HG03135 (cell line): ENCODE measurements at regions not wholly inside any gene's neighbourhood (a gene's known extent, or its start where the extent isn't known, plus 50 kb on each side); places are given as distances from the start of the nearest gene placed in this dataset.

Source experiments
- ATAC-seq: cut with Tn5 transposase; IDR thresholded peaks from one replicate; pipeline ENCODE4 v1.9.1; 2021; ENCODE audit warnings: mild to moderate bottlenecking, moderate library complexity; ENCODE audit not compliant: unreplicated experiment

DNA sequence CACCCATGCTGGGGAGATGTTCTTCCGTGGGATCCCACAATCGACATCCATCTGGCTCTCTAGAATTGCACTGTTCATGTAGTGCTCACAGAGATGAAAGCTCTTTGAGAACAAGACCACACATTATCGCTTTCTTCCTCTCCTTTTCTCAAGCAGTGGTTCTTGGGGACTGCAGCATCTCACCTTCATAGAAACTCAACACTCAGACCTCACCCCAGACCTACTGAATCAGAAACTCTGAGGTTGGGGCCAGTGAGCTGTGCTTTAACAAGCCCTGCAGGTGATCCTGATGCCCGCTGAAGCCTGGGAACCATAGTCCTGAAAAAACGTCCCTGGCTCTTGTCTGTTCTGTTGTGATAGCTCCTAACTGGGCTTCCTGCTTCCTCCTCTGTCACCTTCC is 251.3 kb upstream of the FGGY start:
- ATAC-seq = no peak

DNA sequence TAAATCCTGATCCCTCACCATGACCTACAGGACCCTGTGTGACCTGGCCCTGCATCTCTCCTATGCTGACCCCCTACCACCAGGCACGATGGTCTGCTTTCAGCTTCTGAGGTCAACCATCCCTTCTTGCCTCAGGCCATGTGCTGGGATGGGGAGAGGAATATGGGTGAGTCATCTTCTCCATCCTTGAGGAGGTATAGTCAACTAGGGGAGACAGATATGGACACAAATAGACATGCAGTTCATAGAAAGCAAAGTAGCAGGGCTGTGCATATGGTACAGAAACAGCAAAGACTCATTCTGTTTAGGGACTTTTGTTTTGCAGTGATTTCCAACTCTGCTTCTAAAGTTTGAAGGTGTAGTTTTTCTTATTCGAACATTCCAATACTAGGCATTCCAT is 250.8 kb upstream of the FGGY start:
- no peak for ATAC-seq

DNA sequence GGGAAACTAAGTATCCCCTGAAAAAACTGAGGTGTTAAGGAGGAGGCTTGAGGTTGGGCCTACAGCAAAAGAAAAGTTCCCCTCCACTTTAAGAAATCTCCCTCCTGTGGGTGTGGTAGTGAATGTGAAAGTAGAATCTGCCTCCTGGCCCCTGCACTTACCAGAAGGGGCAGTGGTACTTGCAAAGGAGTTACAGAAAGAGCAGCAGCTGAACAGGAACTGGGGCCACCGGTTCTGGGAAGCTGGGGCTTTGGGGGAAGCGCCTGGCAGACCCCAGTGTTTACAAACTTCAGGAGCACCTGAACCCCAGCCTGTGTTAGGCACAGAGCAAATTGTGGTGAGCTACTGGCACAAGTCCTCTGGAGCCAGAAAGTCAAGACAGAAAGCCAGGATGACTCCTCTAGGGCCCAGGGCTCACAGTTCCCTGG is 250.2 kb upstream of the FGGY start:
- peak; percentile 94 for ATAC-seq

DNA sequence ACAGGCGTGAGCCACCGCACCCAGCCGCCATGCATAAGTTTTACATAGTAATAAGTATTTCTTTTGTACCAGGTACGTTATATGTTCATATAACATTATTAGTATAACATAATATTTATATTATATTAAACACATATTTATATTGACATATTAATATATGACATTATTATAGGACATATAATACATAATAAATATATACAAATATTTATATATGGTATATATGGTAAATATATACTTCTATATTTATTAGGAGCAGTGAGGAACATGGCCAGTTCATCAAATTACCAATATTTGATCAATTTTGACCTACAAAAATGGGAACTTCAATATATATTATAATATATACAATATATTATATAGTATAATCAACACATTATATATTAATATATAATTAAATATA is 245.9 kb upstream of the FGGY start:
- no peak for ATAC-seq

DNA sequence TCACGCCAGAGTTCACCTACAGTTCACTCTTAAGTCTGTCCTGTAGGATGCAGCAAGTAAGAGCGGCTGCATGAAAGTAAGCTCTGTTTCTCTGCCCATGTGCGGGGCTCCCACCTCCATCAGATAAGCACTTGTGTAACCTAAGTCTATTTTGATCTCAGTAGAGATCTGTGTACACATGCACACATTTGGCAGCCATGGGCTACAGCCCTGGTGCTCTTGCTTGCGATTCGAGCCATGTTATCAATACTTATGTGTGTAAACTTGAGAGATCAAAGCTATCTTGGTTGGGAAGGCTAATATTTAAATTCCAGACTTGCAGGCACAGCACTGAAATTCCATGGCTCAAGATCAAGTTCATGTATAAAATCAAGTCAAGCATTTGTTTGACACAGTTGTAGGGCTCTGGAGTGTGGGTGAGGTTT is 244.7 kb upstream of the FGGY start:
- no peak for ATAC-seq

DNA sequence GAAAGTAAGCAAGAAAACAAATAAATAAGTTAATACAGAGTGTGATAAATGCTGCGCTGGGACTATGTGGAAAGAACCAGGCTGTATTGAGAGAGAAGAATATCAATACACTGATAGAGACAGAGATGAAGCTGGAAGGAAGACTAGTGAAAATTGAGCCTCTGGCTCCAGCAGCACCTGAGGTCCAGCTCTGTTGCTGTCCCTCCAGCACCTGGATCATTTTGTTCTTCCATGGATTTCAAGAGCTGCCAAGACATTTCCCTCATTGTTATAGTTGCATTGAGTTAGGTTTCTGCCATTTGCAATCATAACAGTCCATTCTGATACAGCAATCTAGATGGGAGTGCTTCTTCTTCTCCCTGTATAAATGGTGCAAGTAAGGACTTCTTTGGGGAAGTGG is 242.7 kb upstream of the FGGY start:
- ATAC-seq = no peak

DNA sequence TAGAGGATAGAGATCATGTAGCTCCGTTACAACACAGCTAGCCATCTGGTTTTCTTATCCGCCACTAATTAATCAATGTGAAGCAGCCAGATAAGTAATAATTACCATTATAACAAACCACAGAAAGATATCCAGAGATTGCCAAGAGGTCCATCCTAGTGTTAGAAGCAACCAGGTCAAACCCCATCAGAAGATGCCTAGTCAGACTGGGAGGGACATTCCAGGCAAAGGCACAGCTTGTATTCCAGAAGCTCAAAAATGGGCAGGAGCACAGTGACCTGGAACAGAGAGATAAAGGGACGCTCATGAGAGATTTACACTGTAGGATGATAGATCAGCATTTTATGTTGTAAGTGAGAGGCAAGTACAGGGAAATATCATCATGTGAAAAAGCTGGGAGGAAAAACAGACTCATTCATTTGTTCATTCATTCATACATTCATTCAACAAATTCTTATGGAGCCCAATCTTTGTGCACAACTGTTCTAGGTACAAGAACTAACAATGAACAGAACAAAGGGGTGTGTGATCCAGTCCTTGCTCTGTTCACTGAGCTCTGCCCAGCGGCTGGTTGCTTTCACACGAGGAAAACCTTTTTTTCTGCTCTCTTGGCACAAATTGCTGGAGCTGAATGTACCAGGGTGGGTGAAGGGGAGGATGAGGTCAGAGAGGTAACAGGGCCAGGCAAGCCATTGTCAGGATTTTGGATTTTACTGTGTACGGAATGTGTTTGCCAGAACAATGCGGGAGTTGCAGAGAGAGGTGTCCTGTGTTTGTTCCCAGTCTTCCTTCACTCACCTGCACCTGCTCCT is 240.8 kb upstream of the FGGY start:
- ATAC-seq = no peak

DNA sequence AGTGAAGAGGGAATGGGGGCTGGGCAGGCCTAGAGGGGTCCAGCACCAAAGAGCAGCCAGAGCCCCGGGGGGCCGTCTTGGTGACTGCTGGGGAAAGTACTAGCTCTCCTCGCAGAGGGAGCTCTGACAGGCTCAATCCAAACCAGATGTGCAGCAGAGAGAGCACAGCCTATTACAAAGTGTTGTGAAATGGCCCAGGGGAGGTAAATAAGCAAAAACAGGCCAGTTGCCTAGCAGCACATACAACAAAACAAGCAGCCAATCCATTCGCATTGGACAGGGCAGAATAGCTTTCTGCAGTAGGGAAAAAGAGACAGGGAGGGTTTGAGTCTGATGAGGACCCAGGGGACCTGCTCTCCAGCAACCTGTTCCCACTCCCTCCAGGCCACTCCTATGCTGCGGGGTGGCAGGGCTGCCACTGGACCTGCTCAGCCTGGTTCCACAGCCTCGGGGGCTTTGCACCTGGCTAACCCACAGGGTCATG is 239.6 kb upstream of the FGGY start:
- no peak for ATAC-seq

DNA sequence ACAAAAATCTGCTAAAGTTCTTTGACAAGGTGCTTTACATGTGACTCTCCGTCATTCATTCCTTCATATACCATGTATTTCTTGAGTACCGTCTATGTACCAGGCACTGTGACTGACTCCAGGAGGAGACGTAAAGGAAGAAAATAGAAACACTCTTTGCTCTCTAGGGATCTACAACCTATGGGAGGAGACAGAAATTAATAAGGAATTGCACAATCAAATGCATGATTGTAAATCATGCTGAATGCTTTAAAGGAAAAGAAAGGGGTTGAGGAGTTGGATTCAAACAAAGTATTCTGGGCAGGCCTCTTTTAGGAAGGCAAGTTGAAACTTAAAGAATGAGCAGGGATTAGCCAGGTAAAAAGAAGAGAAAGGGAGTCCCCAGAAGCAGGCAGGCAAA is 239.1 kb upstream of the FGGY start:
- ATAC-seq = no peak

DNA sequence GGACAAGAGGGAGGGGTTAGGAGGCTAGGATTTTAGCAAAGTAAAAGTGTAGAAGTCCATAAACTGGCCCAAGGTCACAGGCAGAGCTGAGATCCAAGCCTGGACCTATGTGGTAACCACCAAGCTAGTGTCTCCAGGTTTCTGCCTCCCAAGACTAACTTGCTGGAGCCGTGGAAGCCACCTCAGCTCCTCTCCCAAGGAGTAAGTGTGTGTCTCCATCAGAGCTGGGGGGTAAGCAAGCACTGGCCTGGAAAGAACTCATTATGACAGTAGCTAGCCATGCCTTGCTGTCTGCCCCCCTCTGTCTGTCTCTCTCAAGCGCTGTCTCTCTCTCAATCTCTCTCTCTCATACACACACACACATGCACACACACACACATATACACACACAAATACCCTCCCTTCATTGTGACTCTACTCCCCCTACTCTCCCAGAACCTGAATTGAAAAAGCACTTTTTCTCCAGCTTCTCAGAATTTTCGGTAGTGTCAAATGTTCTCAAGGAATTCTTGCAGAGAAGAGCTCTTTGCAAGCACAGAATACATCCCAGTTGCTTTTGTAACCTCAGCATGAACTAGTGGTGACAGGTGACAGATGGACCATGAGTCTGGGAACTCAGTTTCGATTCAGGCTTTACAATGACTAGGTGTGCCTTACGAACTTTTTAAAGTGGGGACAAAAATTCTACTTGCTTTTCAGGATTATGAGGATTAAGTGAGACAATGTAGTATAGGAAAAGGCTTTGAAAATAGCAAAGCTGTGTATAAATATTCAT is 238.0 kb upstream of the FGGY start:
- ATAC-seq = no peak

DNA sequence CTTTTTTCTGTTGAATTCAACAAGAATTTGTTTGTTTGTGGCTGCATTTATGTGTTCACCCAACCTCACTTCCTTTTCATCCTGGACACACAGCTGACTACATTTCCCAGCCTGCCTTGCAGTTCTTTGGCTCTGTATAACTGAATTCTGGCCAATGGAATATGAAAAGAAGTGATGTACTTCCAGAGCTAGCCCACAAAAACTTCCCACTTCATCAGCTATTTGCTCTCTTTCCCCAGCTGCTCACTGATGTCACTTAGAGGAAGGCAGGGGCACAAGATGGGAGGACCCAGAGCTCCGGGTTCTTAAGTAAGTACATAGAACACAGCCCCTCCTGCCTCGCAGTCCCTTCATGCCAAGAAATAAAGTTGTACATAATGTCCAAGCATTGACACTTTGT is 235.0 kb upstream of the FGGY start:
- no peak for ATAC-seq

DNA sequence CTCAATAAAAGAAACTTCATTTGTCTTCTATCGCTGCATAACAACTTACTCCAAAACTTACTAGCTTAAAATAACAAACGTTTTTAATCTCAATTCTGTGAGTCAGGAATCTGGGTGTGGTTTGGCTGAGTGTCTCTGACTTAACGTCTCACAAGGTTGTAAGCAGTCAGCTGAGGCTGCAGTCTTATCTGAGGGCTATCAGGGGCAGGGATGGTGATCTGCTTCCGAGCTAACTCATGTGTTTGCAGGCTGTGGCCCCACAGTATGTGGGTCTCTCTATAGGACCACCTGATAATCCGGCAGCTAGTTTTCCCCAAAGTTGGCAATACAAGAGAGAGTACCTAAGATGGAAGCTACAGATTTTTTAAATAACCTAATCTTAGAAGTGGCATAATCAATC is 234.2 kb upstream of the FGGY start:
- no peak for ATAC-seq

DNA sequence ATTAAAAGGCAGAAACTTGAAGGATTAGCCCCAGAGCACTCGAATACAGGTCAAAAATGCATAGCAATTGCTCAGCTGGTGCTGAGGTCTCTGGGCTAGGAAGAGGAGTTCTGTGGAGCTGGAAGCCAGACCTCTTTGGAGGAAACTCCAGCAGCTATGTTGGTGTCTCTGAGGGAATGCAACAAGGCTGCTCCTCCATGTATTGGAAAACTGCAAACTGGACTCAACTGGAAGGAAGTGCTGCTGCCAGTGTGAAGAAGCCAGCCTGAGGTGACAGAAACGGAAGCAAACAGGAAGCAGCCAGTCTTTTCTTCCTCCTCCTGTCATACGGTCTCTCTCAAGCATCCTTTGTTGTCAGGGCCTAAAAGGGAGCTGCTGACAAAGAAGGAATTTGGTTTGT is 233.4 kb upstream of the FGGY start:
- no peak for ATAC-seq

DNA sequence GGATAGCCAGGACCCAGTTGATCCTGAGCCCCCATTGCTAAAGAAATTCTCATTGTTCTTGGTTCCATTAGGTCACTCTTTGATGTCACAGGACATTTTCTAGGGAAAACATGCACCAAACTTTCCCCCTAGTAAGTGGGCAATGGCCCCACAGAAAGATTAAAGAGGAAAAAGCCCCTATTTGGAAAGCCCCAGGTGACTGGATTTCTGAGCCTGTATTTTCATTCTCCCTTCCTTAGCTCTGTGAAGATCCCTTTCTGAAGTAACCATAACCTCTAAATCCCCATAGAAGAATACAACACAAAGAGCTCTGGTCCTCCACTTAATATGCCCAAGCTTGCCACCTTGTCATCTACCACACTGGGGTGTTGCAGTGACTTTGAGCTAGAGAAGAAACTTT is 232.3 kb upstream of the FGGY start:
- ATAC-seq = no peak

DNA sequence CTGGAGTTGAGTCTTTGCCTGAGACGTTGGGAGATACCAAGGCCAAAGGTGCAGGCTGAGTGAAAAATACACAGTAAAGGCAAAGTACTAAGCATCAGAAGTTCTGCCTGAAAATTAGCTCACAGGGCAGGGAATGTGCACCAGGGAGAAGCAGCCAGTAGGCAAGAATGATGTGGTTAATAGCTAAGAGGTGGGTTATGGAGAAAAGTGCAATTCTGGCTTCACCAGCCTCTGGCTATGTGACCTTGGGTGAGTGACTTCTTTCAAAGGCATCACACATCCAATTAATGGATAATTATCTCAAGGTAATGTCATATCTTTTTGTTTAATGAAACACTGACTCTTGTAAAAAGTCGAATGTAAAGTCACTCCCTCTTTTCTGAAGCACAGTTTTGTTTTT is 230.7 kb upstream of the FGGY start:
- ATAC-seq = no peak

DNA sequence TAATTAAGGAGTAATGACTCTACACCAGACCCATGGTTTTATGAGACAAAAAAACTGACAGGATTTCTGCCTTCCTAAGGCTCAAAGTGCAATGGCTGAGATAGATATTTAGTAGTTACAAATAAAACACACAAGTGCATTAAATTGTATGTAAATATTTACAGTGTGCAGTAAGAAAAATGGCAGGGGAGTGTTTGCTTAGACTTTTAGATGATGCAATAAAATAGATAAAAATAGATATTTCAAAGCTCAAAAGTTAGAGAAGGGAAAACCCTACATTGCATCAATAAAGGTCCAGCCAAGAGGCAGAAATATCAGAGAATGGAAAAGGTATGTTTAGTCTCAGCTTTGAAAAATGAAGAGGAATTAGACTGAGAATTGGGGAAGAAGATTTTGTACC is 226.3 kb upstream of the FGGY start:
- ATAC-seq = no peak

DNA sequence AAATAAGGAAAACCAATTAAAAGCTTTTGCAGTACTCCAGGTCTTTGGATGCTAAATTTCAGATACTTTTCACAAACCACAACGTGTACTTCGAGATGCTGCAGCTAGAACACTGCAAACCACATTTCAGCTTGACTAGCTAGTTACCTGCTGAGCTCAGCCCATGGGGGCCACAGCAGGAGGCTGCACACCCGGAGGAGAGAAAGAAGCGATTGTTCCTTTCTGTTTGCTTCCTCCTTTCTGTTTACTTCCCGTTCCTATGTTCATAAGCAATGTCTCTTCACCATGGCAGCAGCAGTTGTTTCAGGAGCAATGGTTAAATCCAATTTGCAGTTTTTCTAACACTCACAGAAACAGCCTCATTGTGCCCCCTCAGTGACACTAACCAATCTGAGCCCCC is 225.6 kb upstream of the FGGY start:
- ATAC-seq = peak; percentile 51

DNA sequence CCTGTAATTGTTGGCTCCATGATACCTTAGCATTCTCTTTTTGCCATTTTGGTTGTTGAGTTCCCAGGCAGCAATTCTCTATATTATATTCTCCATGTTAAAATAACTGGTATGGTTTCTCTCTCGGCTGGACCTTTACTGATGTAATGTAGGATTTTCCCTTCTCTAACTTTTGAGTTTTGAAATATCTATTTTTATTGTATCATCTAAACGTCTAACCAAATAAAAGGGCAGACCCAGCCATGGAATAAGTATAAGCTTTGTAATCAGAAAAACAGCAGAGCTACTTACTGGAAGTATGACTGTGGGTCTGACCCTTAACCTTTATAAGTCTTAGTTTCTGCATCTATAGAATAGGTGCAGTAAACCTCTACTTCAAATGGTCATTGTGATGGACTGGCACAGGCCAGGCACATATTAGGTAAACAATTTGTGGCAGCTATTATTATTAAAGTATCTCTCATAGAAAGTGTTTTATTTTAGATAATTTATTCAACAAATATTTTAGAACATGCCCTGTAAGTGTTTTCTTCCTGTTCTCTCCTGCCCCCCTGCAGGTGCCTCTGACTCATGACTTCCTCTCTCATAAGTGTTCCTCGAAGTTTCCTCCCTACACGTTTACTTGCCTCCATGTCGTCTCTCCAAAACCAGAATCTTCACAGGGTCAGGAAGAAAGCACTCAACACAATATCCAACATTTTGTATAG is 224.9 kb upstream of the FGGY start:
- ATAC-seq = no peak

DNA sequence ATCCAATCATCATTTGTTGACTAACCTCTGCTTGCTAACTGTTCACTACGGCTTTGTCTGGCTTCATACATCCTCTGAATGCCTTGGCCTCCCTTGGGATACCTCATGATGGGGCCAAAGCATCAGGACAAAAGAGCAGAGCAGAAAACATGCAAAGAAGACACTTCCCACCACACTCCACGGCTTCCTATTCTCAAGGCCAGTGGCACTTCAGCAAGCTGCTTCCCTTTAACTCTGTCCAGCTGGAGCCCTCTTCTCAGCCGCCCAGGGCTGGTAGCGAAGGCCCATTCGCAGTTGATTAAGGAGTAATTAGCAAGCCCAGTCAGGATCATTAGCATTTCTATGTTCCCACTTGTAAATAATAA is 224.3 kb upstream of the FGGY start:
- ATAC-seq = no peak

DNA sequence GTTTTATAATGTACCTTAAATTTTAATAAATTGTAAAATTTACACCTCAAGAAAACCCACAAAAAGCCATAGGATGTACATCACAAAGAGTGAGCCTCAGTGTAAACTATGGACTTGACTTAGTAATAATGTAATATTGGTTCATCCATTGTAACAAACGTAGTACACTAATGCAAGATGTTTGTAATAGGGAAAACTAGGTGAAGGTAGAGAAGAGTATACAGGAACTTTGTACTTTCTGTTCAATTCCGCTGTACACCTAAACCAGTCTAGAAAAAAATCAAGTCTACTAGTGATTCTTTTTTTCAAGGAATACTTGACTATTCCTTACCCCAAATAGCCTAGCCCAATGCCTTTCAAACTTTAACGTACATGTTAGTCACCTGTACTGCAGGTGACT is 222.3 kb upstream of the FGGY start:
- no peak for ATAC-seq

DNA sequence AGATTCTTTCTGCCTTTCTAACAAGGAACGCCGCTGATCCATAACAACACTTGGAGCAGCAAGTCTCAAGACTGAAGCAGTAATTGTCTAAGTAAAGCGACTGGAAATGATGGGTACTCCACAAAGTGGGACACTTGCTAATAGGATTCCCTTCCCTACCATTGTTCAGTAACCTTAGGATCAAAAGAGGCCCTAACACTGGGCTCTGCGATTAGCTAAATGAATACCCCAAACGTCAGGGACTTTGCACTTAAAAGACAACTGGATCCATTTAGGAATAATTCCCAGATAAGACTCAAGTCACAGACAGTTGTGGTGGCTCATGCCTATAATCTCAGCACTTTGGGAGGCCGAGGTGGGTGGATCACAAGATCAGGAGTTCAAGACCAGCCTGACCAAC is 221.9 kb upstream of the FGGY start:
- no peak for ATAC-seq

DNA sequence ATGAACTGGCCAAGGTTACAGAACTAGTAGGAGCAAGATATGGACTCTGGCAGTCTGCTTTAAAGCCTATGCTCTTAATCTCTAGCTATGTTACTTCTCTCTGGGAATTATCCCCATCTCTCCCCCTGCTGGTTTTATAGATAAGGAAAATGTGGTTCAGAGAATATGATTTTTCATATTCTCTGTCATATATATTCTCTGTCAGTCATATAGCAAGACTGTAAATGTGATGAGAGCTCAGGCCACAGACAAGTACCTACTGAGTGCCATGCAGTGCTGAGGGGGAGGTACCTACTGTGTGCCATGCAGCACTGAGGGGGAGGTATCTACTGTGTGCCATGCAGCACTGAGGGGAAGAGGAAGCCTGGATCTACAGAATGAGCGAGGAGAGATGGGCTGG is 220.3 kb upstream of the FGGY start:
- ATAC-seq = no peak
